PC-3 (cell line): ENCODE measurements at regions not wholly inside any gene's neighbourhood (a gene's known extent, or its start where the extent isn't known, plus 50 kb on each side); places are given as distances from the start of the nearest gene placed in this dataset.

Experiments
- ATAC-seq: fragments of 200-7000 bp; cut with Tn5 transposase; 2 replicates; pipeline ENCODE4 v1.9.1; 2020; ENCODE audit warnings: mild to moderate bottlenecking, moderate library complexity
- BruUV-seq: library from RNA; stranded (reverse); fragments of 400-500 nt; replicated peaks from 2 replicates; lab custom pipeline; 2021; lab: Mats Ljungman, UMichigan
- CTCF ChIA-PET: fragments of 300-600 bp; sonication (Branson Sonifier 250); formaldehyde crosslinking; loops from one replicate; lab custom pipeline; 2022; ENCODE audit warnings: antibody characterized with exemption; lab: Charles Lee
- POLR2A ChIA-PET: fragments of 300-600 bp; sonication (Branson Sonifier 250); formaldehyde crosslinking; loops from one replicate; lab custom pipeline; 2022; ENCODE audit warnings: antibody characterized with exemption; ENCODE audit not compliant: unreplicated experiment; lab: Charles Lee
- DNase-seq: peaks from one replicate; pipeline ENCODE4 v3.0.0-alpha.2; 2015
- H2AFZ ChIP-seq: fragments of 300-600 bp; sonication (generic); 2 replicates; pipeline ENCODE4 v1.6.0; 2016; ENCODE audit warnings: antibody characterized with exemption, low read length
- H3F3A ChIP-seq: fragments of 300-600 bp; sonication (generic); one replicate; pipeline ENCODE4 v1.6.0; 2017; ENCODE audit warnings: antibody characterized with exemption, low read length, control low read depth, mild to moderate bottlenecking; ENCODE audit not compliant: unreplicated experiment
- H3K27ac ChIP-seq: fragments of 300-600 bp; sonication (generic); 2 replicates; pipeline ENCODE4 v1.5.1; 2016; ENCODE audit warnings: mild to moderate bottlenecking, low read length
- H3K27me3 ChIP-seq: fragments of 300-600 bp; sonication (generic); 2 replicates; pipeline ENCODE4 v1.6.1; 2016; ENCODE audit warnings: low read length, mixed read lengths
- H3K36me3 ChIP-seq: fragments of 300-600 bp; sonication (generic); 2 replicates; pipeline ENCODE4 v1.6.1; 2016; ENCODE audit warnings: low read depth, mixed run types, low read length, mixed read lengths
- H3K4me1 ChIP-seq: fragments of 300-600 bp; sonication (generic); 2 replicates; pipeline ENCODE4 v1.5.1; 2016; ENCODE audit warnings: low read length; ENCODE audit not compliant: insufficient read depth
- H3K4me2 ChIP-seq: fragments of 300-600 bp; sonication (generic); 2 replicates; pipeline ENCODE4 v1.6.0; 2016; ENCODE audit warnings: low read length
- H3K4me3 ChIP-seq: fragments of 300-600 bp; sonication (generic); 2 replicates; pipeline ENCODE4 v1.5.1; 2016; ENCODE audit warnings: mild to moderate bottlenecking, low read length, mixed read lengths
- H3K79me2 ChIP-seq: fragments of 300-600 bp; sonication (generic); 2 replicates; pipeline ENCODE4 v1.6.1; 2017; ENCODE audit warnings: low read length, mixed read lengths
- H3K9ac ChIP-seq: fragments of 300-600 bp; sonication (generic); 2 replicates; pipeline ENCODE4 v1.6.0; 2016; ENCODE audit warnings: mild to moderate bottlenecking, low read length
- H3K9me2 ChIP-seq: fragments of 300-600 bp; sonication (generic); replicated peaks from 2 replicates; pipeline ENCODE4 v1.6.1; 2016; ENCODE audit warnings: mixed run types, low read length, mixed read lengths
- H3K9me3 ChIP-seq: fragments of 300-600 bp; sonication (generic); 2 replicates; pipeline ENCODE4 v1.6.1; 2016; ENCODE audit warnings: low read length, mixed read lengths
- H4K20me1 ChIP-seq: fragments of 300-600 bp; sonication (generic); 2 replicates; pipeline ENCODE4 v1.6.1; 2016; ENCODE audit warnings: low read length, mixed read lengths
- CTCF ChIP-seq: fragments of 300-600 bp; sonication (generic); conservative IDR thresholded peaks from 2 replicates; pipeline ENCODE4 v1.5.1; 2017; ENCODE audit warnings: antibody characterized with exemption, low read depth, mild to moderate bottlenecking, low read length
- EZH2 ChIP-seq: fragments of 300-600 bp; sonication (generic); IDR thresholded peaks from one replicate; pipeline ENCODE4 v1.6.1; 2017; ENCODE audit warnings: antibody characterized with exemption, mild to moderate bottlenecking, low read length; ENCODE audit not compliant: unreplicated experiment
- EZH2phosphoT487 ChIP-seq: fragments of 300-600 bp; sonication (generic); IDR thresholded peaks from 2 replicates; pipeline ENCODE4 v1.6.1; 2018; ENCODE audit warnings: mild to moderate bottlenecking, antibody characterized with exemption, low read length, borderline replicate concordance
- intact Hi-C: fragments of 100-400 bp; cut with micrococcal nuclease; formaldehyde crosslinking; loops from 2 replicates; pipeline ENCODE4 v1.9.0; 2023

GRCh38 chr11:43034341-43034740 lies 277.5 kb upstream of the API5 start:
- no peaks in the 10 kb centered on the region for H3K9me2 ChIP-seq
- H3K4me2 ChIP-seq = no peak overlapping the region
- POLR2A ChIA-PET = no interaction called here
- H3K9ac ChIP-seq = no peak overlapping the region
- DNase-seq = no peak
- ATAC-seq = no peak
- H4K20me1 ChIP-seq = no peaks in the 10 kb centered on the region
- intact Hi-C loops = no loop called here
- no peaks in the 10 kb centered on the region for H3F3A ChIP-seq
- no peak overlapping the region for H3K4me3 ChIP-seq
- TF ChIP-seq EZH2phosphoT487 (no peak), CTCF (no peak), EZH2 (no peak)
- no peaks in the 10 kb centered on the region for H3K4me1 ChIP-seq
- no peaks in the 10 kb centered on the region for H3K27me3 ChIP-seq
- BruUV-seq = no TSS peak
- no peaks in the 10 kb centered on the region for H3K9me3 ChIP-seq
- CTCF ChIA-PET = no interaction called here
- no peak overlapping the region for H3K27ac ChIP-seq
- no peaks in the 10 kb centered on the region for H3K79me2 ChIP-seq
- H2AFZ ChIP-seq = no peak overlapping the region
- H3K36me3 ChIP-seq = no peaks in the 10 kb centered on the region

- no peak for TF ChIP-seq EZH2
- Histone ChIP-seq H3K4me3 (no peak overlapping the region), H3F3A (no peaks in the 10 kb centered on the region), H3K27me3 (no peaks in the 10 kb centered on the region), H3K9me2 (no peaks in the 10 kb centered on the region), H3K4me1 (no peaks in the 10 kb centered on the region), H2AFZ (no peak overlapping the region), H3K79me2 (no peaks in the 10 kb centered on the region), H3K4me2 (no peak overlapping the region), H3K36me3 (no peaks in the 10 kb centered on the region), H3K27ac (no peak overlapping the region), H3K9me3 (no peaks in the 10 kb centered on the region), H4K20me1 (no peaks in the 10 kb centered on the region), H3K9ac (no peak overlapping the region)
- no peak for DNase-seq
- CTCF ChIA-PET = no interaction called here
- intact Hi-C loops = no loop called here
- POLR2A ChIA-PET = no interaction called here
- no peak for ATAC-seq
- BruUV-seq = no TSS peak
These were observed 276.7 kb upstream of the API5 start for GRCh38 chr11:43035086-43035485.

- TF ChIP-seq CTCF (no peak), EZH2 (no peak), EZH2phosphoT487 (no peak)
- Histone ChIP-seq H2AFZ (no peak overlapping the region), H3K36me3 (no peaks in the 10 kb centered on the region), H3K4me3 (no peak overlapping the region), H3K9me3 (no peaks in the 10 kb centered on the region), H3K9ac (no peak overlapping the region), H3K79me2 (no peaks in the 10 kb centered on the region), H3K4me2 (no peak overlapping the region), H3F3A (no peaks in the 10 kb centered on the region), H3K27me3 (no peaks in the 10 kb centered on the region), H4K20me1 (no peaks in the 10 kb centered on the region), H3K4me1 (no peaks in the 10 kb centered on the region), H3K9me2 (no peaks in the 10 kb centered on the region), H3K27ac (no peak overlapping the region)
- CTCF ChIA-PET = no interaction called here
- POLR2A ChIA-PET = no interaction called here
- intact Hi-C loops = no loop called here
- ATAC-seq = no peak
- BruUV-seq = no TSS peak
- DNase-seq = no peak
These were observed 258.0 kb upstream of the API5 start for GRCh38 chr11:43053638-43054412.
